Spleen (tissue), 11 donors: ENCODE measurements at regions not wholly inside any gene's neighbourhood (a gene's known extent, or its start where the extent isn't known, plus 50 kb on each side); places are given as distances from the start of the nearest gene placed in this dataset.

Experiments
- DNase-seq: peaks from one replicate; pipeline ENCODE4 v3.0.0-alpha.2; 2020
- H3K27ac ChIP-seq, 8 donors: fragments of 200-600 bp; sonication (generic) in 7 of 8; 1 replicate in 4 of 8; 2 replicates in 4 of 8; pipeline versions ENCODE4 v1.5.0 to v1.8.0; 2016 to 2021; ENCODE audit warnings: inconsistent platforms in 4 of 8, mild to moderate bottlenecking in 4 of 8, moderate library complexity in 1 of 8
- H3K27me3 ChIP-seq, 7 donors: fragments of 200-600 bp; sonication (generic) in 6 of 7; replicated peaks in 1 of 7; 1 replicate in 4 of 7; 2 replicates in 3 of 7; pipeline versions ENCODE4 v1.5.0 to v1.8.0; 2016 to 2021; ENCODE audit warnings: inconsistent platforms in 3 of 7, mild to moderate bottlenecking in 1 of 7
- H3K36me3 ChIP-seq, 6 donors: fragments of 200-600 bp; sonication (generic) in 5 of 6; 1 replicate in 4 of 6; 2 replicates in 2 of 6; pipeline versions ENCODE4 v1.5.0 to v1.8.0; 2016 to 2021; ENCODE audit warnings: inconsistent platforms in 2 of 6
- H3K4me1 ChIP-seq, 6 donors: fragments of 200-600 bp; sonication (generic) in 5 of 6; 1 replicate in 3 of 6; 2 replicates in 3 of 6; pipeline versions ENCODE4 v1.5.0 to v1.8.0; 2016 to 2021; ENCODE audit warnings: inconsistent platforms in 3 of 6
- H3K4me3 ChIP-seq, 8 donors: fragments of 200-600 bp; sonication (generic) in 7 of 8; 1 replicate in 4 of 8; 2 replicates in 4 of 8; pipeline versions ENCODE4 v1.5.0 to v1.8.0; 2016 to 2021; ENCODE audit warnings: inconsistent platforms in 4 of 8, mild to moderate bottlenecking in 4 of 8, moderate library complexity in 2 of 8
- H3K9me3 ChIP-seq, 8 donors: fragments of 200-600 bp; sonication (generic) in 7 of 8; 1 replicate in 4 of 8; 2 replicates in 4 of 8; pipeline versions ENCODE4 v1.5.0 to v1.8.0; 2016 to 2021; ENCODE audit warnings: inconsistent platforms in 4 of 8
- POLR2A ChIP-seq, 3 donors: fragments of 450-650 bp; IDR thresholded peaks; one replicate each; pipeline ENCODE4 v1.5.1; 2017; ENCODE audit warnings: antibody characterized with exemption in 3 of 3, mild to moderate bottlenecking in 1 of 3
- POLR2AphosphoS5 ChIP-seq, 3 donors: sonication (generic); formaldehyde crosslinking; IDR thresholded peaks; one replicate each; pipeline ENCODE4 v1.5.1; 2017; ENCODE audit warnings: antibody characterized with exemption in 3 of 3
- WGBS, 5 donors: extraction: QIAGEN DNeasy Blood & Tissue Kit in 3 of 5; methylation state at CpG; one replicate each; pipeline versions ENCODE4 v1.1.5 to v1.1.7; 2013 to 2018; 5-methylcytosine and 5-hydroxymethylcytosine counted together
- intact Hi-C: fragments of 100-400 bp; cut with DNase I; formaldehyde crosslinking; loops from one replicate; pipeline ENCODE4 v1.15.0; 2023; ENCODE audit warnings: low total_unique reads
- TF ChIP-seq, protein P1 (sequence below), 11 experiments: fragments of 200-600 bp in 7 of 11; fragments of 450-650 bp in 4 of 11; sonication (generic) in 4 of 11; IDR thresholded peaks in 8 of 11; conservative IDR thresholded peaks in 3 of 11; 1 replicate in 7 of 11; 2 replicates in 4 of 11; pipeline versions ENCODE4 v1.4.0 to v1.8.0; 2016 to 2021; ENCODE audit warnings: antibody characterized with exemption in 11 of 11, inconsistent platforms in 4 of 11, mild to moderate bottlenecking in 1 of 11
- donor health status: healthy with polysubstance abuse.
- donor health status: DM: no; HTN: no; CAD: no; lungs with moderate emphysema.
- donor health status: DM: no; HTN: no; CAD: no.
- donor health status: Bipolar disorder and iron deficiency.
- donor health status: healthy.
- donor health status: DM: no; HTN: no; CAD: no.
- donor health status: DM: yes; HTN: yes; CAD: no.

- Histone ChIP-seq H3K9me3 (no peaks in the 10 kb centered on the region), H3K36me3 (no peaks in the 10 kb centered on the region), H3K4me3 (no peak overlapping the region), H3K4me1 (peaks cover 0 to 3% (median 0%) of the 10 kb centered on the region in 6 donors), H3K27me3 (no peaks in the 10 kb centered on the region), H3K27ac (peak overlapping the region in 1 of 8 donors; percentile 14)
- TF ChIP-seq POLR2A (IDR thresholded peaks at IDR 0.05) (no peak), POLR2AphosphoS5 (IDR thresholded peaks at IDR 0.05) (no peak)
- TF ChIP-seq, protein P1, sequence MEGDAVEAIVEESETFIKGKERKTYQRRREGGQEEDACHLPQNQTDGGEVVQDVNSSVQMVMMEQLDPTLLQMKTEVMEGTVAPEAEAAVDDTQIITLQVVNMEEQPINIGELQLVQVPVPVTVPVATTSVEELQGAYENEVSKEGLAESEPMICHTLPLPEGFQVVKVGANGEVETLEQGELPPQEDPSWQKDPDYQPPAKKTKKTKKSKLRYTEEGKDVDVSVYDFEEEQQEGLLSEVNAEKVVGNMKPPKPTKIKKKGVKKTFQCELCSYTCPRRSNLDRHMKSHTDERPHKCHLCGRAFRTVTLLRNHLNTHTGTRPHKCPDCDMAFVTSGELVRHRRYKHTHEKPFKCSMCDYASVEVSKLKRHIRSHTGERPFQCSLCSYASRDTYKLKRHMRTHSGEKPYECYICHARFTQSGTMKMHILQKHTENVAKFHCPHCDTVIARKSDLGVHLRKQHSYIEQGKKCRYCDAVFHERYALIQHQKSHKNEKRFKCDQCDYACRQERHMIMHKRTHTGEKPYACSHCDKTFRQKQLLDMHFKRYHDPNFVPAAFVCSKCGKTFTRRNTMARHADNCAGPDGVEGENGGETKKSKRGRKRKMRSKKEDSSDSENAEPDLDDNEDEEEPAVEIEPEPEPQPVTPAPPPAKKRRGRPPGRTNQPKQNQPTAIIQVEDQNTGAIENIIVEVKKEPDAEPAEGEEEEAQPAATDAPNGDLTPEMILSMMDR (IDR thresholded peaks at IDR 0.05 in 8 of 11, conservative IDR thresholded peaks at IDR 0.05 in 3 of 11) = no peak
- no peak for DNase-seq
- 40 to 61% (median 48%) methylated on average over 5 of the region's 5 CpGs for WGBS, 5 donors
- intact Hi-C loops = no loop called here
Measured at GRCh38 chr11:106461148-106461691, 383.8 kb downstream of the AASDHPPT start.

- Histone ChIP-seq H3K27me3 (no peaks in the 10 kb centered on the region), H3K36me3 (no peaks in the 10 kb centered on the region), H3K9me3 (no peaks in the 10 kb centered on the region), H3K27ac (peak overlapping the region in 1 of 8 donors; percentile 14), H3K4me1 (peaks cover 0 to 3% (median 0%) of the 10 kb centered on the region in 6 donors), H3K4me3 (no peak overlapping the region)
- WGBS, 5 donors = 46 to 52% (median 51%) methylated on average over 4 of the region's 4 CpGs
- no peak for DNase-seq
- intact Hi-C loops = no loop called here
- TF ChIP-seq POLR2A (IDR thresholded peaks at IDR 0.05) = no peak
- TF ChIP-seq, protein P1 (IDR thresholded peaks at IDR 0.05 in 8 of 11, conservative IDR thresholded peaks at IDR 0.05 in 3 of 11) = no peak
- TF ChIP-seq POLR2AphosphoS5 (IDR thresholded peaks at IDR 0.05) = no peak
Measured at GRCh38 chr11:106461839-106462545, 384.5 kb downstream of the AASDHPPT start.

GRCh38 chr11:106463154-106463553, 385.7 kb downstream of the AASDHPPT start:
- Histone ChIP-seq H3K4me1 (peaks cover 0 to 3% (median 0%) of the 10 kb centered on the region in 6 donors), H3K36me3 (no peaks in the 10 kb centered on the region), H3K9me3 (no peaks in the 10 kb centered on the region), H3K4me3 (no peak overlapping the region), H3K27ac (peak overlapping the region in 5 of 8 donors; percentile 6 to 39 (median 17)), H3K27me3 (no peaks in the 10 kb centered on the region)
- intact Hi-C loops = no loop called here
- 50 to 83% (median 68%) methylated on average over 1 of the region's 1 CpG for WGBS, 5 donors
- TF ChIP-seq POLR2A (IDR thresholded peaks at IDR 0.05) = no peak
- DNase-seq = no peak

DNA sequence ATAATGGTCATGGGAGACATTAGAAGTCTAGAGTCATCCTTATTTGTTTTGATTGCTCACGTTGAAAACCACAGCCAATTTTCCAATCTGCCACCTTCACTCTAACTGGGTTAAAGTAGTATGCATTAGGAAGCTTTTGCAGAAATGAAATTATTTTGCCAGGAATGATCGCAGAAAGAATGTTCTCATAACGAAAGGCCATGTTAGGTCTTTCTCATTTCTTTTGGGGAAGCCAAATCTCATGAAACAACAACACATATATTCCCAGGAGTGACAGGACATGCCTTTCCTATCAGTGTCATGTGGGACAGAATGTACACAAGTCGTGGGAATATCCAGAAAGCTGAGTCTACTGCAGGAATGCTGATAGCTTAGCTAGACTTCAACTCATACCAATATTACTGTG, 386.3 kb downstream of the AASDHPPT start:
- Histone ChIP-seq H3K9me3 (no peaks in the 10 kb centered on the region), H3K4me3 (no peak overlapping the region), H3K36me3 (no peaks in the 10 kb centered on the region), H3K27me3 (no peaks in the 10 kb centered on the region), H3K27ac (peak overlapping the region in 4 of 8 donors; percentile 6 to 39 (median 16)), H3K4me1 (peaks cover 0 to 3% (median 0%) of the 10 kb centered on the region in 6 donors)
- 38 to 64% (median 54%) methylated on average over 4 of the region's 4 CpGs for WGBS, 5 donors
- DNase-seq = no peak
- intact Hi-C loops = no loop called here
- TF ChIP-seq, protein P1 (IDR thresholded peaks at IDR 0.05 in 8 of 11, conservative IDR thresholded peaks at IDR 0.05 in 3 of 11) = no peak
- TF ChIP-seq POLR2A (IDR thresholded peaks at IDR 0.05) = no peak
- TF ChIP-seq POLR2AphosphoS5 (IDR thresholded peaks at IDR 0.05) = no peak
